Pancreas (tissue), 10 donors: ENCODE measurements at regions not wholly inside any gene's neighbourhood (a gene's known extent, or its start where the extent isn't known, plus 50 kb on each side); places are given as distances from the start of the nearest gene placed in this dataset.
"Not testable (repeated sequence)": the region's sequence is repeated elsewhere in the genome, so short reads cannot be mapped to it uniquely, and the experiment has no call there.

Experiments used
- ATAC-seq, 4 donors: fragments of 200-7000 bp; cut with Tn5 transposase; one replicate each; pipeline versions ENCODE4 v1.8.0 to v1.9.1; 2020; ENCODE audit warnings: mild to moderate bottlenecking in 4 of 4, moderate library complexity in 4 of 4
- DNase-seq, 6 donors: peaks; one replicate each; pipeline ENCODE4 v3.0.0-alpha.2; 2020
- FAIRE-seq: peaks from 2 replicates; lab custom pipeline; 2012; peaks lifted over from hg19 to GRCh38; lab: Jason Lieb, UNC
- H3K27ac ChIP-seq, 4 donors: fragments of 200-600 bp; sonication (generic); 1 replicate in 3 of 4; 2 replicates in 1 of 4; pipeline versions ENCODE4 v1.5.0 to v1.8.0; 2020
- H3K27me3 ChIP-seq, 4 donors: fragments of 200-600 bp; one replicate each; pipeline ENCODE4 v1.8.0; 2021
- H3K36me3 ChIP-seq, 3 donors: fragments of 200-600 bp; sonication (generic) in 1 of 3; one replicate each; pipeline versions ENCODE4 v1.5.0 to v1.8.0; 2020 to 2021
- H3K4me1 ChIP-seq, 3 donors: fragments of 200-600 bp; one replicate each; pipeline ENCODE4 v1.8.0; 2021
- H3K4me3 ChIP-seq, 4 donors: fragments of 200-600 bp; sonication (generic) in 2 of 4; one replicate each; pipeline versions ENCODE4 v1.5.0 to v1.8.0; 2020 to 2021
- H3K9me3 ChIP-seq, 4 donors: fragments of 200-600 bp; one replicate each; pipeline ENCODE4 v1.8.0; 2021
- CTCF ChIP-seq, 4 donors: fragments of 200-600 bp; sonication (generic) in 3 of 4; IDR thresholded peaks; one replicate each; pipeline versions ENCODE4 v1.5.0 to v1.8.0; 2021; ENCODE audit warnings: antibody characterized with exemption in 4 of 4
- WGBS, 2 donors: extraction: QIAGEN DNeasy Blood & Tissue Kit; methylation state at CpG; one replicate each; pipeline ENCODE4 v1.1.7; 2013; 5-methylcytosine and 5-hydroxymethylcytosine counted together
- intact Hi-C, 3 donors: fragments of 100-400 bp; cut with DNase I; formaldehyde crosslinking; loops; one replicate each; pipeline versions ENCODE4 v1.11.1 to v1.14.2; 2022
- donor health status: healthy with polysubstance abuse.
- donor health status: DM: no; HTN: no; CAD: no; lungs with moderate emphysema.
- donor health status: DM: no; HTN: no; CAD: no.
- donor health status: control.
- donor health status: control.
- donor health status: Bipolar disorder and iron deficiency.
- donor health status: DM: yes; HTN: yes; CAD: no.
- donor health status: DM: no; HTN: no; CAD: no.
- donor health status: DM: no; HTN: no; CAD: no.
- donor health status: DM: yes; HTN: yes; CAD: no.

GRCh38 chr11:112670806-112671570 is 290.2 kb upstream of the NCAM1 start:
- no peak for TF ChIP-seq CTCF (IDR thresholded peaks at IDR 0.05)
- Histone ChIP-seq H3K27me3 (no peaks in the 10 kb centered on the region), H3K4me3 (no peak overlapping the region), H3K27ac (no peak overlapping the region), H3K9me3 (no peaks in the 10 kb centered on the region), H3K4me1 (no peaks in the 10 kb centered on the region), H3K36me3 (no peaks in the 10 kb centered on the region)
- intact Hi-C loops, result no loop called here
- DNase-seq, result no peak
- 56 to 62% methylated on average over 7 of the region's 7 CpGs for WGBS, 2 donors
- FAIRE-seq, result no peak
- ATAC-seq, result no peak

- H3K27me3 ChIP-seq, H3K4me3 ChIP-seq, DNase-seq, FAIRE-seq, H3K36me3 ChIP-seq, intact Hi-C loops, ATAC-seq, H3K27ac ChIP-seq, H3K4me1 ChIP-seq, H3K9me3 ChIP-seq: not testable (repeated sequence)
- 36 to 58% methylated on average over 2 of the region's 2 CpGs for WGBS, 2 donors
These were observed 287.8 kb upstream of the NCAM1 start for GRCh38 chr11:112673401-112673800.

GRCh38 chr11:112685111-112685510 is 276.1 kb upstream of the NCAM1 start:
- ATAC-seq (no peak), FAIRE-seq (no peak)
- intact Hi-C loops, result no loop called here

GRCh38 chr11:112689851-112690250 is 271.4 kb upstream of the NCAM1 start:
- no peak for FAIRE-seq

More at GRCh38 chr11:112685111-112685510, 276.1 kb upstream of the NCAM1 start:
- H3K4me1 ChIP-seq, result no peaks in the 10 kb centered on the region
- H3K36me3 ChIP-seq, result no peaks in the 10 kb centered on the region
- WGBS, 2 donors, result 47 to 55% methylated on average over 3 of the region's 3 CpGs
- no peak overlapping the region for H3K27ac ChIP-seq
- TF ChIP-seq CTCF (IDR thresholded peaks at IDR 0.05), result no peak
- no peak for DNase-seq
- no peaks in the 10 kb centered on the region for H3K27me3 ChIP-seq
- no peaks in the 10 kb centered on the region for H3K9me3 ChIP-seq
- H3K4me3 ChIP-seq, result no peak overlapping the region

GRCh38 chr11:112693781-112694180 is 267.4 kb upstream of the NCAM1 start:
- Histone ChIP-seq H3K27ac (no peak overlapping the region), H3K36me3 (no peaks in the 10 kb centered on the region), H3K27me3 (no peaks in the 10 kb centered on the region), H3K4me1 (no peaks in the 10 kb centered on the region), H3K9me3 (no peaks in the 10 kb centered on the region), H3K4me3 (no peak overlapping the region)
- intact Hi-C loops, result no loop called here
- WGBS, 2 donors, result 94 to 98% methylated on average over 2 of the region's 2 CpGs
- TF ChIP-seq CTCF (IDR thresholded peaks at IDR 0.05), result no peak
- no peak for DNase-seq
- no peak for FAIRE-seq
- ATAC-seq, result no peak

More at GRCh38 chr11:112689851-112690250, 271.4 kb upstream of the NCAM1 start:
- no peak for TF ChIP-seq CTCF (IDR thresholded peaks at IDR 0.05)
- H3K9me3 ChIP-seq, result no peaks in the 10 kb centered on the region
- intact Hi-C loops, result no loop called here
- H3K27ac ChIP-seq, result no peak overlapping the region
- no peaks in the 10 kb centered on the region for H3K4me1 ChIP-seq
- no peak overlapping the region for H3K4me3 ChIP-seq
- ATAC-seq (no peak), DNase-seq (no peak)
- 80 to 84% methylated on average over 6 of the region's 6 CpGs for WGBS, 2 donors
- no peaks in the 10 kb centered on the region for H3K36me3 ChIP-seq
- no peaks in the 10 kb centered on the region for H3K27me3 ChIP-seq
